GM23338 (cell line): ENCODE measurements at regions not wholly inside any gene's neighbourhood (a gene's known extent, or its start where the extent isn't known, plus 50 kb on each side); places are given as distances from the start of the nearest gene placed in this dataset.

Source experiments
- ATAC-seq: fragments of 200-7000 bp; cut with Tn5 transposase; 3 replicates; pipeline ENCODE4 v1.9.1; 2020
- DNase-seq: peaks from one replicate; pipeline ENCODE4 v3.0.0-alpha.2; 2015; ENCODE audit warnings: low spot score
- H2AFZ ChIP-seq: fragments of 200-600 bp; sonication (generic); 2 replicates; pipeline ENCODE4 v1.8.0; 2016; ENCODE audit warnings: antibody characterized with exemption, mild to moderate bottlenecking, moderate library complexity
- H3F3A ChIP-seq: fragments of 200-600 bp; sonication (generic); replicated peaks from 2 replicates; pipeline ENCODE4 v1.8.0; 2017; ENCODE audit warnings: antibody characterized with exemption, mixed run types, low read depth
- H3K27ac ChIP-seq: fragments of 200-600 bp; sonication (generic); 2 replicates; pipeline ENCODE4 v1.6.1; 2016; ENCODE audit warnings: low read depth
- H3K27me3 ChIP-seq: fragments of 200-600 bp; sonication (generic); 2 replicates; pipeline ENCODE4 v1.8.0; 2016; ENCODE audit warnings: mild to moderate bottlenecking, mixed run types, moderate library complexity; ENCODE audit not compliant: insufficient read depth
- H3K36me3 ChIP-seq: fragments of 200-600 bp; sonication (generic); 2 replicates; pipeline ENCODE4 v1.8.0; 2016; ENCODE audit warnings: mild to moderate bottlenecking; ENCODE audit not compliant: insufficient read depth
- H3K4me1 ChIP-seq: fragments of 200-600 bp; sonication (generic); 2 replicates; pipeline ENCODE4 v1.8.0; 2016; ENCODE audit warnings: mild to moderate bottlenecking, moderate library complexity; ENCODE audit not compliant: insufficient read depth
- H3K4me2 ChIP-seq: fragments of 200-600 bp; sonication (generic); 2 replicates; pipeline ENCODE4 v1.7.1; 2017; ENCODE audit warnings: mixed run types
- H3K4me3 ChIP-seq: fragments of 200-600 bp; sonication (generic); 2 replicates; pipeline ENCODE4 v1.6.1; 2016; ENCODE audit warnings: mixed run types
- H3K79me2 ChIP-seq: fragments of 200-600 bp; sonication (generic); replicated peaks from 2 replicates; pipeline ENCODE4 v1.8.0; 2017; ENCODE audit warnings: mild to moderate bottlenecking; ENCODE audit not compliant: insufficient read depth
- H3K9me2 ChIP-seq: fragments of 200-600 bp; sonication (generic); 2 replicates; pipeline ENCODE4 v1.8.0; 2017; ENCODE audit not compliant: insufficient read depth
- H4K20me1 ChIP-seq: fragments of 200-600 bp; sonication (generic); replicated peaks from 2 replicates; pipeline ENCODE4 v1.8.0; 2017; ENCODE audit warnings: mild to moderate bottlenecking; ENCODE audit not compliant: insufficient read depth
- H3K27ac Mint-ChIP-seq: 2 replicates; pipeline ENCODE4 v1.8.0; 2020; ENCODE audit warnings: inconsistent platforms, mild to moderate bottlenecking, moderate library complexity, mixed read lengths
- H3K27me3 Mint-ChIP-seq: 3 replicates; pipeline ENCODE4 v1.8.0; 2022; ENCODE audit warnings: low read depth, mild to moderate bottlenecking, moderate library complexity, mixed read lengths, inconsistent platforms; ENCODE audit not compliant: insufficient read depth, poor library complexity
- H3K36me3 Mint-ChIP-seq: 3 replicates; pipeline ENCODE4 v1.8.0; 2021; ENCODE audit warnings: low read depth, mild to moderate bottlenecking, inconsistent platforms, moderate library complexity, mixed read lengths
- H3K4me1 Mint-ChIP-seq: 3 replicates; pipeline ENCODE4 v1.8.0; 2020; ENCODE audit warnings: mild to moderate bottlenecking, inconsistent platforms, mixed read lengths
- H3K4me3 Mint-ChIP-seq: 3 replicates; pipeline ENCODE4 v1.8.0; 2021; ENCODE audit warnings: moderate library complexity, mild to moderate bottlenecking, inconsistent platforms, mixed read lengths
- H3K9me3 Mint-ChIP-seq: 3 replicates; pipeline ENCODE4 v1.8.0; 2020; ENCODE audit warnings: moderate library complexity, mild to moderate bottlenecking, inconsistent platforms, mixed read lengths
- CREB1 ChIP-seq: fragments of 250-450 bp; sonication (Bioruptor Pico); IDR thresholded peaks from 2 replicates; pipeline ENCODE4 v1.5.0; 2020; ENCODE audit warnings: low read depth, mild to moderate bottlenecking, moderate library complexity
- EZH2 ChIP-seq: fragments of 200-600 bp; sonication (generic); IDR thresholded peaks from one replicate; pipeline ENCODE4 v1.8.0; 2017; ENCODE audit warnings: antibody characterized with exemption, mild to moderate bottlenecking, low read depth; ENCODE audit not compliant: unreplicated experiment
- EZH2phosphoT487 ChIP-seq: fragments of 200-600 bp; sonication (generic); IDR thresholded peaks from one replicate; pipeline ENCODE4 v1.8.1; 2018; ENCODE audit warnings: antibody characterized with exemption; ENCODE audit not compliant: unreplicated experiment
- JUNB ChIP-seq: IDR thresholded peaks from one replicate; pipeline ENCODE4 v1.6.1; 2016; ENCODE audit warnings: antibody characterized with exemption; ENCODE audit not compliant: unreplicated experiment
- NANOG ChIP-seq: IDR thresholded peaks from 2 replicates; pipeline ENCODE4 v1.6.1; 2016; ENCODE audit warnings: antibody characterized with exemption, borderline replicate concordance
- POLR2AphosphoS5 ChIP-seq: IDR thresholded peaks from 2 replicates; pipeline ENCODE4 v1.6.1; 2016; ENCODE audit warnings: antibody characterized with exemption, low read depth
- STAT1 ChIP-seq: IDR thresholded peaks from one replicate; pipeline ENCODE4 v1.6.1; 2016; ENCODE audit warnings: antibody characterized with exemption; ENCODE audit not compliant: unreplicated experiment
- ZNF114 ChIP-seq: fragments of 250-450 bp; sonication (Bioruptor Pico); IDR thresholded peaks from 2 replicates; pipeline ENCODE4 v1.5.0; 2020; ENCODE audit warnings: mild to moderate bottlenecking, moderate library complexity
- ZNF331 ChIP-seq: fragments of 250-450 bp; sonication (Bioruptor Pico); IDR thresholded peaks from 2 replicates; pipeline ENCODE4 v1.5.0; 2020; ENCODE audit warnings: low read depth, mild to moderate bottlenecking, moderate library complexity
- TF ChIP-seq, protein P1 (sequence below), 2 experiments: fragments of 200-600 bp in 1 of 2; sonication (generic) in 1 of 2; conservative IDR thresholded peaks; 2 replicates each; pipeline versions ENCODE4 v1.5.1 to v1.6.1; 2016 to 2017; ENCODE audit warnings: antibody characterized with exemption in 2 of 2, low read depth in 2 of 2, mild to moderate bottlenecking in 2 of 2, moderate library complexity in 1 of 2
- TF ChIP-seq, protein P2 (sequence below): IDR thresholded peaks from 2 replicates; pipeline ENCODE4 v1.6.1; 2016; ENCODE audit warnings: antibody characterized with exemption
- TF ChIP-seq, protein P3 (sequence below): IDR thresholded peaks from one replicate; pipeline ENCODE4 v1.6.1; 2018; ENCODE audit warnings: antibody characterized with exemption; ENCODE audit not compliant: unreplicated experiment

DNA sequence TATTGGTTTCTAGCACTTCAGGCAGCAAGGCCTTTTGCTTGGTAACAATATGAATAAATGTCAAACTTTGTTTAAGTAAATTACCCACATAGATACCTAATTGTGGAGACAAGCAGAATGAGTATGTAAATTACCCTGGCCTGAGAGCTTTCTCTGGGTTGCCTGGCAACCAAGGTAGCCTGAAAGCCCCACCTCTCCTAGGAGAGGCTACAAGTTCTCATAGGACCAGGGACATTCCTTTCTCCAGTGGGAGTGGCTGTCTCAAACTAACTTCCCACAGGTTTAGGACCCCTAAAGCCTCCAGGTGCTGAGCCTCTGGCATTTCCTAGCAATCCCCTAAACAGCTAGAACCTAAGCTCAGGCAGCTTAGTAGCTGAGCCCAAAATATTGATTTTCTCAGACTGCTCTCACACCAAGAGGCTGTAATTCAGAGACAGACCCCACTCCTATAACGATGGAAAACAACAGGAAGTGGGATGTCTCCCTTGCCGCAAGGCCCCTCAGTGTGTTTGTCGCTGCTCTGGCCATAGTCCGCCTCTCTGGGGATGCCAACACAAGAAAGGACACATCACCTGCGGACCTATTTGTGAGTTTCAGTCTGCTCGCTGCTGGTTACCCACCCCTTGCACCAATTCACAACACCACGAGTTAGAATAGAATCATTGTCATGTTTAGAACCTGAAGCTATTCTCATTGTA is 207.3 kb downstream of the DLEU7 start:
- H3K36me3 Mint-ChIP-seq = no peaks in the 10 kb centered on the region
- 0 out of 2 replicates have a peak overlapping the region, but pooled peaks have one; percentile 26 for H3K27ac ChIP-seq
- H3K4me3 Mint-ChIP-seq = peak overlapping the region; percentile 16; the same call in 1 of the 3 replicates
- H3K9me3 Mint-ChIP-seq = no peaks in the 10 kb centered on the region
- no peaks in the 10 kb centered on the region for H3K79me2 ChIP-seq
- H3K27me3 ChIP-seq = no peaks in the 10 kb centered on the region
- ATAC-seq = peak; percentile 100
- no peak for TF ChIP-seq NANOG
- TF ChIP-seq, protein P1, sequence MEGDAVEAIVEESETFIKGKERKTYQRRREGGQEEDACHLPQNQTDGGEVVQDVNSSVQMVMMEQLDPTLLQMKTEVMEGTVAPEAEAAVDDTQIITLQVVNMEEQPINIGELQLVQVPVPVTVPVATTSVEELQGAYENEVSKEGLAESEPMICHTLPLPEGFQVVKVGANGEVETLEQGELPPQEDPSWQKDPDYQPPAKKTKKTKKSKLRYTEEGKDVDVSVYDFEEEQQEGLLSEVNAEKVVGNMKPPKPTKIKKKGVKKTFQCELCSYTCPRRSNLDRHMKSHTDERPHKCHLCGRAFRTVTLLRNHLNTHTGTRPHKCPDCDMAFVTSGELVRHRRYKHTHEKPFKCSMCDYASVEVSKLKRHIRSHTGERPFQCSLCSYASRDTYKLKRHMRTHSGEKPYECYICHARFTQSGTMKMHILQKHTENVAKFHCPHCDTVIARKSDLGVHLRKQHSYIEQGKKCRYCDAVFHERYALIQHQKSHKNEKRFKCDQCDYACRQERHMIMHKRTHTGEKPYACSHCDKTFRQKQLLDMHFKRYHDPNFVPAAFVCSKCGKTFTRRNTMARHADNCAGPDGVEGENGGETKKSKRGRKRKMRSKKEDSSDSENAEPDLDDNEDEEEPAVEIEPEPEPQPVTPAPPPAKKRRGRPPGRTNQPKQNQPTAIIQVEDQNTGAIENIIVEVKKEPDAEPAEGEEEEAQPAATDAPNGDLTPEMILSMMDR (conservative IDR thresholded peaks at IDR 0.05; ENCODE audit: low read depth in 2 of 2) = no peak
- no peak for TF ChIP-seq JUNB
- no peak for TF ChIP-seq EZH2
- no peaks in the 10 kb centered on the region for H3K9me2 ChIP-seq
- H4K20me1 ChIP-seq = no peaks in the 10 kb centered on the region
- H3K27ac Mint-ChIP-seq = peak overlapping the region; percentile 3
- no peak overlapping the region for H3K4me3 ChIP-seq
- H3K4me1 Mint-ChIP-seq = peaks cover 11% of the 10 kb centered on the region
- peak overlapping the region; percentile 44 for H3K4me2 ChIP-seq
- H3F3A ChIP-seq = no peaks in the 10 kb centered on the region
- H3K4me1 ChIP-seq = peaks cover 7% of the 10 kb centered on the region; the same call in 1 of the 2 replicates
- H3K27me3 Mint-ChIP-seq = no peaks in the 10 kb centered on the region
- peak overlapping the region; percentile 3; the same call in 1 of the 2 replicates for H2AFZ ChIP-seq
- DNase-seq = peak; percentile 93
- H3K36me3 ChIP-seq = no peaks in the 10 kb centered on the region

DNA sequence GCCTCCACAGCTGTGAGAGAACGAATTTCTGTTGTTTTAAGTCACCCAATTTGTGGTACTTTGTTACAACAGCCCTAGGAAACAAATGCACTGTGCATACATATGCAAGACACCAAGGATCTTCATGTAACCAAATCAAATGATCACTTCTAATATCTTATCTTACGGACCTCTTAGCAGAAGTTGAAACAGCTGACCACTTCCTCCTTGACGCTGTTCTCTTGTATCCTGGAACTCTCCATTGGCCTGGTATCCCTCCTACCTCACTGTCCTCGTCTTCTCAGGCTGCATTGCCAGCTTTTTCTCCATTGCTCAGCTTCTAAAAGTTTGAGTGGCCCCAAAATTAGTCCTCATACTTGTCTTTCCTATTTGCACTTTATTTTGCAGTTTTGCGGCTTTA is 200.4 kb downstream of the DLEU7 start:
- H3K27ac ChIP-seq = no peak overlapping the region
- no peaks in the 10 kb centered on the region for H3K36me3 ChIP-seq
- Mint-ChIP-seq H3K36me3 (no peaks in the 10 kb centered on the region), H3K27me3 (no peaks in the 10 kb centered on the region), H3K4me1 (no peaks in the 10 kb centered on the region), H3K9me3 (no peaks in the 10 kb centered on the region), H3K27ac (no peak overlapping the region), H3K4me3 (no peak overlapping the region)
- no peaks in the 10 kb centered on the region; the same call in 1 of the 2 replicates for H3K9me2 ChIP-seq
- no peaks in the 10 kb centered on the region for H4K20me1 ChIP-seq
- H2AFZ ChIP-seq = no peak overlapping the region
- no peak overlapping the region for H3K4me2 ChIP-seq
- no peak overlapping the region for H3K4me3 ChIP-seq
- no peak for DNase-seq
- no peaks in the 10 kb centered on the region for H3K27me3 ChIP-seq
- no peaks in the 10 kb centered on the region for H3F3A ChIP-seq
- no peak for ATAC-seq
- H3K79me2 ChIP-seq = no peaks in the 10 kb centered on the region
- H3K4me1 ChIP-seq = no peaks in the 10 kb centered on the region
- TF ChIP-seq, protein P1 (conservative IDR thresholded peaks at IDR 0.05; ENCODE audit: low read depth in 2 of 2) = no peak
- no peak for TF ChIP-seq STAT1
- no peak for TF ChIP-seq ZNF114 (CRISPR knock-in tag)
- TF ChIP-seq NANOG = no peak
- no peak for TF ChIP-seq CREB1 (CRISPR knock-in tag)
- TF ChIP-seq EZH2phosphoT487 = no peak
- TF ChIP-seq, protein P2, sequence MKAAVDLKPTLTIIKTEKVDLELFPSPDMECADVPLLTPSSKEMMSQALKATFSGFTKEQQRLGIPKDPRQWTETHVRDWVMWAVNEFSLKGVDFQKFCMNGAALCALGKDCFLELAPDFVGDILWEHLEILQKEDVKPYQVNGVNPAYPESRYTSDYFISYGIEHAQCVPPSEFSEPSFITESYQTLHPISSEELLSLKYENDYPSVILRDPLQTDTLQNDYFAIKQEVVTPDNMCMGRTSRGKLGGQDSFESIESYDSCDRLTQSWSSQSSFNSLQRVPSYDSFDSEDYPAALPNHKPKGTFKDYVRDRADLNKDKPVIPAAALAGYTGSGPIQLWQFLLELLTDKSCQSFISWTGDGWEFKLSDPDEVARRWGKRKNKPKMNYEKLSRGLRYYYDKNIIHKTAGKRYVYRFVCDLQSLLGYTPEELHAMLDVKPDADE = no peak
- no peak for TF ChIP-seq POLR2AphosphoS5
- TF ChIP-seq, protein P3, sequence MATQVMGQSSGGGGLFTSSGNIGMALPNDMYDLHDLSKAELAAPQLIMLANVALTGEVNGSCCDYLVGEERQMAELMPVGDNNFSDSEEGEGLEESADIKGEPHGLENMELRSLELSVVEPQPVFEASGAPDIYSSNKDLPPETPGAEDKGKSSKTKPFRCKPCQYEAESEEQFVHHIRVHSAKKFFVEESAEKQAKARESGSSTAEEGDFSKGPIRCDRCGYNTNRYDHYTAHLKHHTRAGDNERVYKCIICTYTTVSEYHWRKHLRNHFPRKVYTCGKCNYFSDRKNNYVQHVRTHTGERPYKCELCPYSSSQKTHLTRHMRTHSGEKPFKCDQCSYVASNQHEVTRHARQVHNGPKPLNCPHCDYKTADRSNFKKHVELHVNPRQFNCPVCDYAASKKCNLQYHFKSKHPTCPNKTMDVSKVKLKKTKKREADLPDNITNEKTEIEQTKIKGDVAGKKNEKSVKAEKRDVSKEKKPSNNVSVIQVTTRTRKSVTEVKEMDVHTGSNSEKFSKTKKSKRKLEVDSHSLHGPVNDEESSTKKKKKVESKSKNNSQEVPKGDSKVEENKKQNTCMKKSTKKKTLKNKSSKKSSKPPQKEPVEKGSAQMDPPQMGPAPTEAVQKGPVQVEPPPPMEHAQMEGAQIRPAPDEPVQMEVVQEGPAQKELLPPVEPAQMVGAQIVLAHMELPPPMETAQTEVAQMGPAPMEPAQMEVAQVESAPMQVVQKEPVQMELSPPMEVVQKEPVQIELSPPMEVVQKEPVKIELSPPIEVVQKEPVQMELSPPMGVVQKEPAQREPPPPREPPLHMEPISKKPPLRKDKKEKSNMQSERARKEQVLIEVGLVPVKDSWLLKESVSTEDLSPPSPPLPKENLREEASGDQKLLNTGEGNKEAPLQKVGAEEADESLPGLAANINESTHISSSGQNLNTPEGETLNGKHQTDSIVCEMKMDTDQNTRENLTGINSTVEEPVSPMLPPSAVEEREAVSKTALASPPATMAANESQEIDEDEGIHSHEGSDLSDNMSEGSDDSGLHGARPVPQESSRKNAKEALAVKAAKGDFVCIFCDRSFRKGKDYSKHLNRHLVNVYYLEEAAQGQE = no peak
- no peak for TF ChIP-seq EZH2
- no peak for TF ChIP-seq ZNF331 (CRISPR knock-in tag)
